Embryonic facial prominence (tissue), 1 donor: ENCODE measurements at regions not wholly inside any gene's neighbourhood (a gene's known extent, or its start where the extent isn't known, plus 50 kb on each side); places are given as distances from the start of the nearest gene placed in this dataset.

Experiments
- DNase-seq: peaks from one replicate; pipeline ENCODE4 v3.0.0-alpha.2; 2016; ENCODE audit errors: extremely low spot score

GRCh38 chr15:39115379-39116057, 465.4 kb upstream of the THBS1 start:
- DNase-seq: no peak

- no peak for DNase-seq
Measured at GRCh38 chr15:39118510-39118909, 462.4 kb upstream of the THBS1 start.

DNA sequence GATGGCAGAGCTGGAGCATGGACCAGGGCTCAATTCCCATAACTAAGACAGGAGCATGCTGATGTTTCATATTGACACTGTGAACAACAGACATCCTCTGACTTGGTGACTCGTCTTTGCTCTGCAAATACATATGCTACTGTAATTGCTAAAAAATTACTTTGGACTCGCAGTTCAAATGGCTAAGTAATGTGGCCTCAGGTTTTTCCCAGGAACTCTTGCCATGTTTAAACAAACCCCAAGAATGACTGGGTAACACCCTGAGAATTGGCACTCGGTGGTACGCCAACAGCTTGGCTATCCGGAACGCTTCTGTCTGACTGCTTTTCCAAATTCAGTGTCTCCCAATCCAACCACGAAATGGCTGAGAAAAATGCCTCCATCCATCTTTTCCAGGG, 456.7 kb upstream of the THBS1 start:
- DNase-seq: no peak

- no peak for DNase-seq
Measured at GRCh38 chr15:39124553-39125171, 456.2 kb upstream of the THBS1 start.

DNA sequence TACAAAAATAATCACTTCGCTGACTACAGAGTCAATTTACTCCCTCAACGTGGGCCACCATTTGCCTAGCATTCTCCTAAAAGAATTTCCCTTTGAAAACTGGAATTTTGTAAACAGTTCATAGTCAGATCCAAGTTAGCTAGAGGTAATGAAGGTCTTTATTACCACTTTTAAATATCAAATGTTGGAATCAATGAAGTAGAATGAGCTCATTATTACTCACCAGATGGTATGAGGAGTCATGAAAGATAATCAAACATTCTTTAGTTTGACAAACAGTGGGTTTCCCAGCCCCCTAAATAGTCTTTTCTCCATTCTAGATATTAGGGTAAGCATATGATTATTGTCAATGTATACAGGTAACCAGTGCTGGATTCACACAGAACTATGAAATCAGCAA, 455.7 kb upstream of the THBS1 start:
- no peak for DNase-seq

DNA sequence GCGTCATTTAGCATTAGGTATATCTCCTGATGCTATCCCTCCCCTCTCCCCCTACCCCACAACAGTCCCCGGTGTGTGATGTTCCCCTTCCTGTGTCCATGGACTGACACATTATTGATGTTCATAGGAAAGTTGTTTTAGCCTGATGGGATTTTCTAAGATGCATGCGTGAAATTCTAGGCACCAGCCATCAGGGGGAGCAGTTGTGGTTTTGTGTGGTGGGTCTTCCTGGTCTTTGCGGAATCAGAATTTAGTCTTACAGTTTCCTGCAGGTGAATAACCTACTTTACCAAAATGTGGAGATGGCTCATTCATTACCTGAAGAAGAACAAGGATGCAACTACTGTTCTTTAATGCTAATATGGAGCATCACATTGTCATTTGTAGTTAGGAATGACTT, 455.0 kb upstream of the THBS1 start:
- no peak for DNase-seq

GRCh38 chr15:39127151-39127790, 453.6 kb upstream of the THBS1 start:
- no peak for DNase-seq

GRCh38 chr15:39127925-39128617, 452.8 kb upstream of the THBS1 start:
- no peak for DNase-seq

DNA sequence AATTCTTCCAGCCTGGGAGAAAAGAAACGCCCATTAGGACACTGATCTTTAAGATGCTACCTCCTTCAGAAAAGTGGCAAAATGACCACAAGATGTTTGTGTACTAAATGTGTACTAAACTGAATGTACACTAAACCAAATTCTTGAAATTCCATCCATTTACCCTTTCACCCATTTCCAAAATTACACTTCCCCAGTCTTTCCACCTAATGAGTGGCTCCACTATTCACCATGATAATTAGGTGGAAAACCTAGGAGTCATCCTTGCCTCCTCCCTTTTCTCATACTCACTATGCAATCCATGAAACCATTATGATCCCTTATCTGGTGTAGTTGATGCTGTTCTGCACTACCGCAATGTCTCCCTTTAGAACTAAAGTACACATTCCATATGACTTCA, 452.1 kb upstream of the THBS1 start:
- DNase-seq: no peak

- DNase-seq: no peak
Measured at GRCh38 chr15:39130556-39131379, 450.1 kb upstream of the THBS1 start.

DNA sequence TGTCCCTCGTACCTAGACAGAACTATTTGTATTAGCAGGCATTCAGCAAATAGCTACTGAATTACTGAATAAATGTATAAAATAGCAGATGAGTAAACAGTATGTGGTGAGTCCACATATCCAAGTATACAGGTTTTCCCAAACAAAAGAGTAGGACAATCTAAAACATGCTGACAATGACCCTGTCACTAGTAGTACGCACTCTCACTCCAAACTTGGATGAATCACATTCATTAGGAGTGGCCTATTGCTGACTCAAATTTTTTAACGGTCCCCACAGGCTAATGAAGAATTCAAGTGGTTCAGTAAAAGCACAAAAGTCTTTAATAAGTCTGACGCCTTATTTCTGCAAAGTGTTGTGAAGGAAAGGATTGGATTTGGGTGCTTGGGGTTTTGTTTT, 449.3 kb upstream of the THBS1 start:
- no peak for DNase-seq

DNA sequence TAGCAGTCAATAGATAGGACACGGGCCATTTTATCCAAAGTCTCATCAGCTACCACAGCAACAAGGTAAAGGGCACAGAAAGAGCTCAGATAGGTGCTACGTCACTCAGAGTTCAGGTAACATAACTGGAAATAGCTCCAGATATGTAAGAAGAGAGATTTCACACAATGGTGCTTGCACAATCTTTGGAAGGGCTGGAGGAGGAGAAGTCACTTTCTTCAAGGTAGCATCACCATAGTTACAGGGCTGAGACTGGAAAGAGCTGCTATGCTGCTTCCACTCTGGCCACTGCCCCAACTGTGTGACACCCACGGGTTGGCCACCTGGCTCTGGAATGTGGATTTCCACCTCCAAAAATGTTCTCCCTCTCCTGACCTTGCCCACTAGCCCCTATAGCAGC, 448.8 kb upstream of the THBS1 start:
- DNase-seq: no peak

GRCh38 chr15:39132954-39133600, 447.8 kb upstream of the THBS1 start:
- no peak for DNase-seq

- DNase-seq: no peak
Measured at GRCh38 chr15:39134282-39134681, 446.6 kb upstream of the THBS1 start.

DNA sequence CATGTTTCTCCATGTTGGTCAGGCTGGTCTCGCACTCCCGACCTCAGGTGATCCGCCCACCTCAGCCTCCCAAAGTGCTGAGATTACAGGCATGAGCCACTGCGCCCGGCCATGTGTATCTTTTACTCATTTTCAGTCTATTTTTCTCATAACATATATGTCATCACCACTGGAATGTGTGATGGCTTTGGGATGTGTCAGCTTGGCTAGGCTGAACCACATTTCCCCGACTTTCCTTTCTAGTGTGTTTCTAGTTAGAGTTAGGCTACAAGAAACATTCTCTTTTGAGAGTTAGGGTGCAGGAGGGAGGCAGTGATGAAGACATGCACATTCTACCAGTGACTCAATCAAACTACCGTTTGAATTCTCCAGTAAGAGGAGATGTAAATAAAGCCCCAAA, 444.9 kb upstream of the THBS1 start:
- DNase-seq: no peak

- DNase-seq: no peak
Measured at GRCh38 chr15:39139431-39140059, 441.3 kb upstream of the THBS1 start.

GRCh38 chr15:39140060-39140604, 440.7 kb upstream of the THBS1 start:
- DNase-seq: no peak

DNA sequence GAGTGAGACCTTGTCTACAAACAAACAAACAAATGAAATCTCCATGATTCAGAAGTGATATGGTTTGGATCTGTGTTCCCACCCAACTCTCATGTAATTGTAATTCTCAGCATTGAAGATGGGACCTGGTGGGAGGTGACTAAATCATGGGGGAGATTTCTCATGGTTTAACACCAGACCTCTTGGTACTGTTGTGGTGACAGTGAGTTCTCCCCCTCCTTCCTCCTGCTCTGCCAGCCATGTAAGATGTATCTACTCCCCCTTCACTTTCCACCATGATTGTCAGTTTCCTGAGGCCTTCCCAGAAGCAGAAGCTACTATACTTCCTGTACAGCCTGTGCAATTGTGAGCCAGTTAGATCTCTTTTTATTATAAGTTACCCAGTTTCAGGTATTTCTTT, 438.4 kb upstream of the THBS1 start:
- no peak for DNase-seq

DNA sequence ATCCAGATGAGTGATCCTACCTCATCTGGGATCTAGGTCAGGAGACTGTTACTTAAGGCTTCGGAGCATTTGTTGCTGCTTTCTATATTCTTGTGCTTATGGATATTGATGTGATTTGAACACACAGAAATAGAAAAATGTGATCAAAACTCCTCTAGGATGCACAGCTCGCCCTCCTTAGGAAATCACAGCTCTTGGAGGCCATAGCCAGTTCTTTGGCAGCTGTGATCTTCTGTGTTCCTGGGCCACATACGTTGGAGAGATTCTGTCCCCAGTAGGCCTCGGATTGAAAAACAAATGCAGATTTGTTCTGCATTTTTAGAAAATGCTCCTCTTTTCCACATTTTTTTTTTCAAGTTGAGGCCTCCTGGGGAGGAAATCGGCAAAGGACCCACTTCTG, 437.4 kb upstream of the THBS1 start:
- no peak for DNase-seq

DNA sequence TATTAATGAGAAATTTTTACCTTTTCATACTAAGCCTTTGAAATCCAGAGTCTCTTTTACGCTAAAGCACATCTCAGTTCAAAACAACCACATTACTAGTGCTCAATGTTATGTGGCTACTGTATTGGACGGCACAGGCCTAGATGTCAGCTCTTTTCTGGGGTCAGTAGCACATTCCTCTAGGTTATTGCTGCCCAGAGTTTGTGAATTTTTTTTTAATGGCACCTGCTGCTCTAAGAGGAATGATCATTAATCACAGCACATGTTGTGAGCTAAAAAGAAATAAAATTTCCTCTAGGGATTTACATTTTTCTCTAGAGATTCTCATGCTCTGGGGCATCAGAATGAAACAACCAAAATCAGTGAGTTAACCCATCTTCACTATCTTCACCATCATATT, 436.8 kb upstream of the THBS1 start:
- DNase-seq: no peak
